HuH-7 (cell line): ENCODE measurements at regions not wholly inside any gene's neighbourhood (a gene's known extent, or its start where the extent isn't known, plus 50 kb on each side); places are given as distances from the start of the nearest gene placed in this dataset.

Source experiments
- DNase-seq: peaks from one replicate; pipeline ENCODE4 v3.0.0; 2011; ENCODE audit warnings: low spot score

- no peak for DNase-seq
These were observed 58.4 kb upstream of the OTX2 start for GRCh38 chr14:56868660-56869059.

GRCh38 chr14:56862836-56863235 lies 52.6 kb upstream of the OTX2 start:
- DNase-seq: no peak

GRCh38 chr14:56860441-56860840 lies 50.2 kb upstream of the OTX2 start:
- no peak for DNase-seq
